HG03378 (cell line): ENCODE measurements at regions not wholly inside any gene's neighbourhood (a gene's known extent, or its start where the extent isn't known, plus 50 kb on each side); places are given as distances from the start of the nearest gene placed in this dataset.

Experiments used
- ATAC-seq: cut with Tn5 transposase; IDR thresholded peaks from one replicate; pipeline ENCODE4 v1.9.1; 2021; ENCODE audit warnings: mild to moderate bottlenecking, moderate library complexity; ENCODE audit not compliant: unreplicated experiment

GRCh38 chr2:7281231-7282201 lies 364.3 kb downstream of the RNF144A start:
- ATAC-seq = no peak

- ATAC-seq = no peak
Observed at GRCh38 chr2:7286120-7286519, 368.9 kb downstream of the RNF144A start.

DNA sequence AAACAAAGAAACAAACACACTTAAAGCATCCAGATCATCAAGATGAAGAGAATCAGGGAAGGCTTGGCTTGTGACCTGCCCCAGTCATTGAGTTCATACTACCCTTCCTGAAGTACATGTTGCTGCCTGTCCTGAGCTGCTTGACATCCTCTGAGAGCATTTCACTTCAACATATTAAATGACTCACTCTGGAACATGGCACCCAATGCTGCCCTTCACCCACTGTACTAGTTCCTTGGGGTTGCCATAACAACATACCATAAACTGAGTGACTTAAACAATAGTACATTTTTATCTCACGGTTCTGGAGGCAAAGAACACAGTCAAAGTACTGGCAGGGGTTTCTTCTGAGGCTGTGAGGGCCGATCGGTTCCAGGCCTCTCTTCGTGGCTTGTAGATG lies 371.3 kb downstream of the RNF144A start:
- no peak for ATAC-seq

- no peak for ATAC-seq
Observed at GRCh38 chr2:7289697-7290096, 372.5 kb downstream of the RNF144A start.

- ATAC-seq = no peak
Observed at GRCh38 chr2:7292154-7292691, 375.0 kb downstream of the RNF144A start.

- ATAC-seq = no peak
Observed at GRCh38 chr2:7309582-7309981, 392.4 kb downstream of the RNF144A start.

- ATAC-seq = no peak
Observed at GRCh38 chr2:7324706-7325105, 407.5 kb downstream of the RNF144A start.

GRCh38 chr2:7325186-7325585 lies 408.0 kb downstream of the RNF144A start:
- no peak for ATAC-seq

DNA sequence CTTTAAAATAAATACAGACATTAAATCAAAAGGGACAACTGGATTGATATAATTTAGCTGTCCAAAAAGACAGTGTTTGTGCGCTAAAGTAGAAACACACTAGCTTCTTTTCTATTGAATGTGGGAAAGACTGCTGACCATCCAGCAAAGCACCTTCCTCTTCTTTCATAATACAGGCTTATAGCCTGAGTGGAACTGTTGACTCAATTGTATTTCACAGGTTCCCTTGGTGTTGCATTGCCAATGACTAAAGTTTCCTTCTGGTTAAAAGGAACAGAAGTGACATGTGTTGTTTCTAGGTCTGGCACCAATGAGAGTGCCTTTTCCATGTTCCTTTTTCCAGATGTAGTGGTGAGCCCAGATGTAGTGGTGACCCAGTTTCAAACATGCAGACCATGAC lies 412.3 kb downstream of the RNF144A start:
- ATAC-seq = no peak

GRCh38 chr2:7333189-7333765 lies 416.1 kb downstream of the RNF144A start:
- no peak for ATAC-seq

DNA sequence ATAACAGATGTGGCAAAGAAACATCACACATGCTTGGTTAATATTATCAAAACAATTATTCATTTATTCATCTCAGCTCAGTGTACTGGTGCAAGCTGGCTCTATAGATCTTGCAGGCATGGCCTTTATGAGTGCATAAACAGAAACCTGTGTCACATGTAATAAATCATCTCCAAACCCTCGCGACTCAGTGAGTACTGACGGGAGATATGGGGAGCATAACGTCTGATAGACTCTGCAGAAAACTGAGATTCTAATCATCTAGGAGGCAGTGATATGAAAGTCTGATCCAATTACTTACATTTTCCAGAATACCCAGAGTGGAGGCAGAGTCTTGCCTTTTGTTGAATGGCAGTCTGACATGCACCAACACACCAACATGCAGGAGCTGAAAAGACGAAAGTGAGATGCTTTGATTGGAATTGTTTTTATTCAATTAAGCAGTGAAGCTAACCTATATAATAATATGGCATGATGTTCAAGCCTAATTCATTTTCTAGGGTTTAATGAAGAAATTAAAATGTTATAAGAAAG lies 416.8 kb downstream of the RNF144A start:
- ATAC-seq = no peak

- ATAC-seq = no peak
Observed at GRCh38 chr2:7338961-7339360, 421.7 kb downstream of the RNF144A start.

DNA sequence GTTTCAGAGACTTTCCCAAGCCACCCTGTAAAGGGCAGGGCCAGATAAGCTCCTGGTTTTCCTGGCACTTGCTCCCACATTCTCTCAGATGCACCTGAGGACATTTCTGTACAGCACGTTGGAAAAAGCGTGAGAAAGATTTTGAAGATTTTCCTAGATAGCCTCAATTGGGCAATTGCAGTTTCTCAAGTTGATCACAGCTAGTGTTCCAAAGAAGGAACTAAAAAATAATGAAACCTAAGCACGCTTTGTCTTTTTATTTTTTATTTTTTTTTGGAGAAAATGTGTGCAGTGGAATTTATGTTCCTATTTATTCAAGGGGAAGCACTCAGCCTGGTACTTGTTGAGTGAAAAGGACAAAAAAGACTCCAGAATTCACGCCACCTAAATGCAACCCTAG lies 429.1 kb downstream of the RNF144A start:
- no peak for ATAC-seq

GRCh38 chr2:7348761-7349160 lies 431.5 kb downstream of the RNF144A start:
- no peak for ATAC-seq

GRCh38 chr2:7352191-7352590 lies 435.0 kb downstream of the RNF144A start:
- no peak for ATAC-seq

- ATAC-seq = no peak
Observed at GRCh38 chr2:7353571-7353970, 436.4 kb downstream of the RNF144A start.

GRCh38 chr2:7355781-7356180 lies 438.6 kb downstream of the RNF144A start:
- no peak for ATAC-seq

DNA sequence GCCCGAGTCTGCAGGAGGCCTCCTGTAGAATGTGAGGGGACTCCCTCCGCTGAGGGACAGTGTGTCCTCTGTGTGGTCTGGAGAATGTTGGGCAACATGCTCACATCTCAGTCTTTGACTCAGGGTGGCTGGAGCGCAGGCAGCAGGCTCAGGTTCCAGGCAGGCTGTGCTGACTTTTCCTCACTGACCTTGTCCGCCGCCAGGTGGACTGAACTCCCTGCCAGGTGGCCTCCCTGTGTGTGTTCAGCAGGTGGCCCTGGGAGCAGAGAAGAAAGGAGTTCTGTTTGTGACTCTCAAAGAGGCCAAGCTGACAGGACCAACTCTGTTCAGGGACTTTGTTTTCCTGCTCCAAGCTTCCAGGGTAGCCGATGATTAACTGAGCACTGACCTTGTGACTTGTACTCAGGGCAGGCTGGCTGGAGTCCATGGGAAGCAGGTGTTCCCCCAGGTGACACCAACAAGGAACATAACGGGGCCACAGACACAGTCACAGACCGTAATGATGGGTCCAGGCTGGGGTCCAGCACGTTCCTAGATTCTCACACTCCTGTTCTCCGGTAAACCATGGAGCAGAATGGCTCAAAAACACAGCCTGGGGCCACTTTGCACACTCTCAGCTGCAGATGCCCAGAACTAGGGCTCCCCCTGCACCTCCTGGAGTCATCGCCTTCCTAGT lies 439.8 kb downstream of the RNF144A start:
- no peak for ATAC-seq

GRCh38 chr2:7357993-7358392 lies 440.8 kb downstream of the RNF144A start:
- no peak for ATAC-seq

- ATAC-seq = no peak
Observed at GRCh38 chr2:7358865-7359447, 441.7 kb downstream of the RNF144A start.

DNA sequence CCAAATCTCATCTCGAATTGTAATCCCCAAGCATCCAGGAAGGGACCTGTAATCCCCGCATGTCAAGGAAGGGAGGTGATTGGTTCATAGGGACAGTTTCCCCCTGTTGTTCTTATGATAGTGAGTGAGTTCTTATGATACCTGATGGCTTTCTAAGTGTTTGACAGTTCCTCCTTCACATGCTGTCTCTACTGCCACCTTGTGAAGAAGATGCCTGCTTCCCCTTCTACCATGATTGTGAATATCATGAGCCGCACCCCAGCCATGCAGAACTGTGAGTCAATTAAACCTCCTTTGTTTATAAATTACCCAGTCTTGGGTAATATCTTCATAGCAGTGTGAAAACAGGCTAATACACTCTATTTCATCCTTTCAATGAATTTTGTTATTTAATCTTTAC lies 446.7 kb downstream of the RNF144A start:
- ATAC-seq = no peak
